HFFc6 (cell line): ENCODE measurements at regions not wholly inside any gene's neighbourhood (a gene's known extent, or its start where the extent isn't known, plus 50 kb on each side); places are given as distances from the start of the nearest gene placed in this dataset.

Experiments used
- DNase-seq: peaks from one replicate; pipeline ENCODE4 v3.0.0-alpha.2; 2018
- H3K27ac Mint-ChIP-seq: 2 replicates; pipeline ENCODE4 v1.8.0; 2020; ENCODE audit warnings: mild to moderate bottlenecking, mixed read lengths
- H3K27me3 Mint-ChIP-seq: 2 replicates; pipeline ENCODE4 v1.8.0; 2021; ENCODE audit warnings: mild to moderate bottlenecking, moderate library complexity, mixed read lengths; ENCODE audit not compliant: insufficient read depth
- H3K36me3 Mint-ChIP-seq: 2 replicates; pipeline ENCODE4 v1.8.0; 2021; ENCODE audit warnings: low read depth, mixed read lengths
- H3K4me1 Mint-ChIP-seq: 2 replicates; pipeline ENCODE4 v1.8.0; 2020; ENCODE audit warnings: low read depth, mixed read lengths
- H3K4me3 Mint-ChIP-seq: 2 replicates; pipeline ENCODE4 v1.8.0; 2020; ENCODE audit warnings: mild to moderate bottlenecking, moderate library complexity, mixed read lengths
- H3K9me3 Mint-ChIP-seq: 2 replicates; pipeline ENCODE4 v1.8.0; 2020; ENCODE audit warnings: mild to moderate bottlenecking, mixed read lengths
- TF ChIP-seq, protein P1 (sequence below): fragments of 200-600 bp; sonication (generic); IDR thresholded peaks from 2 replicates; pipeline ENCODE4 v1.5.0; 2021; ENCODE audit warnings: antibody characterized with exemption, mild to moderate bottlenecking

DNA sequence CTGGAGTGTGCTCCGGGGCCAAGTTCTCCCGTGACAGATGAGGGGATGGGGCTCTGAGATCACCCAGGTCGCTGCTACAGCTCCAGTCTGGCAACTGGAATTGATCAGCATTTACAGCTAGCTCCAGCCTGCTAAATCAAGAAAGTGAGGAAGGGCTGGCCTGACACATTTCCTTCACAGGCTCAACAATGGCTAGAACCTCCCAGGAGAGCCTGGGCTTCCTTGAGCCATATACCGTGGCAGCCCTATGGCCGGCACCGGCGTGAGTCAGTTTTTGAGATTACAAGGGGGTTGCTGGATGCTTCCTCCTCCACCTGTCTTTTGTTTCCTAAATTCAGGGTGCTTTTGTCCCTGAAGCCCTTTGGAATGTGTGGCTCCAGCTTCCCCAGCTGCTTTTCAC is 104.2 kb downstream of the ETS2 start:
- Mint-ChIP-seq H3K27ac (no peak overlapping the region), H3K4me1 (peaks cover 14% of the 10 kb centered on the region), H3K4me3 (no peak overlapping the region), H3K36me3 (no peaks in the 10 kb centered on the region), H3K9me3 (no peaks in the 10 kb centered on the region), H3K27me3 (peaks cover 7% of the 10 kb centered on the region; the same call in 1 of the 2 replicates)
- no peak for DNase-seq
- TF ChIP-seq, protein P1, sequence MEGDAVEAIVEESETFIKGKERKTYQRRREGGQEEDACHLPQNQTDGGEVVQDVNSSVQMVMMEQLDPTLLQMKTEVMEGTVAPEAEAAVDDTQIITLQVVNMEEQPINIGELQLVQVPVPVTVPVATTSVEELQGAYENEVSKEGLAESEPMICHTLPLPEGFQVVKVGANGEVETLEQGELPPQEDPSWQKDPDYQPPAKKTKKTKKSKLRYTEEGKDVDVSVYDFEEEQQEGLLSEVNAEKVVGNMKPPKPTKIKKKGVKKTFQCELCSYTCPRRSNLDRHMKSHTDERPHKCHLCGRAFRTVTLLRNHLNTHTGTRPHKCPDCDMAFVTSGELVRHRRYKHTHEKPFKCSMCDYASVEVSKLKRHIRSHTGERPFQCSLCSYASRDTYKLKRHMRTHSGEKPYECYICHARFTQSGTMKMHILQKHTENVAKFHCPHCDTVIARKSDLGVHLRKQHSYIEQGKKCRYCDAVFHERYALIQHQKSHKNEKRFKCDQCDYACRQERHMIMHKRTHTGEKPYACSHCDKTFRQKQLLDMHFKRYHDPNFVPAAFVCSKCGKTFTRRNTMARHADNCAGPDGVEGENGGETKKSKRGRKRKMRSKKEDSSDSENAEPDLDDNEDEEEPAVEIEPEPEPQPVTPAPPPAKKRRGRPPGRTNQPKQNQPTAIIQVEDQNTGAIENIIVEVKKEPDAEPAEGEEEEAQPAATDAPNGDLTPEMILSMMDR = no peak

DNA sequence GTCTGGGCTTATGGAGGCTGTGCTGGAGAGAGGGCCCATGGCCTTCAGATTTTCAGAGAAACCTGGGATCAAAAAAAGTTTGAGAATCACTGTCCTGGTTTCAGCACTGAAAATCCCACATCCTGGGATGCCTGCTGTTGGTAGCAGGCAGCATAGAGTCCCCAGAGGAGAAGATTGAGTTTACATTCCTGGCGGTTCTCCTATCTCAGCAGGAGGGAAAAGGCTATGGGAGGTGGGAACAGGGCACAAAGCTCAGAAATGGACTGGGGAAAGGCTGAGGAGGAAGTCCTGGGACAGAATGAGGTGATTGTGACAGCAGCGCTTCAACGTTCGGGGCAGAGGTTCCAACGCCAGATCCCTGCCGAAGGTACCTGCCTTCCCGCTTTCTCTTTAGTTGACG is 103.4 kb downstream of the ETS2 start:
- DNase-seq = no peak
- Mint-ChIP-seq H3K36me3 (no peaks in the 10 kb centered on the region), H3K9me3 (no peaks in the 10 kb centered on the region), H3K27ac (no peak overlapping the region), H3K27me3 (peaks cover 7% of the 10 kb centered on the region; the same call in 1 of the 2 replicates), H3K4me1 (peaks cover 14% of the 10 kb centered on the region), H3K4me3 (no peak overlapping the region)
- TF ChIP-seq, protein P1 = no peak

DNA sequence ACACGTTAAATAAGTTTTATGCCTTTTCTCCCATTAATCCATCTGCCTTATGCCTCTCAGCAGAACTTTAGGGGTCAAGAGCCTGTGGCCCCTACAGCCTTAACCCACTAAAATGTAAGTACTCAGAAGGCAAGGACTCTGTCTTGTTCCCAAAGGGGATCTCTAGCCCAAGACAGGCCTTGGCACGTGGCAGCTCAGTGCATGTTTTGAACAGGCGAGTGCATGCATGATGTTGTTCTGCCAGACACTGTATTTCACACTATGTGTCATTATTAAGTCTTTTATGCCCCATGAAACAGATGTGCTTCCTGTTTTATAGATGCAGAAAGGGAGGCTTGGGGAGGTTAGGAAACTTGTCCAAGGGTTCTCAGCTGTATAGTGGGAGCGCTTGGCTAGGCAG is 102.8 kb downstream of the ETS2 start:
- peaks cover 14% of the 10 kb centered on the region for H3K4me1 Mint-ChIP-seq
- no peaks in the 10 kb centered on the region for H3K36me3 Mint-ChIP-seq
- no peak for DNase-seq
- H3K27me3 Mint-ChIP-seq = peaks cover 7% of the 10 kb centered on the region; the same call in 1 of the 2 replicates
- no peaks in the 10 kb centered on the region for H3K9me3 Mint-ChIP-seq
- TF ChIP-seq, protein P1 = no peak
- H3K27ac Mint-ChIP-seq = no peak overlapping the region
- no peak overlapping the region for H3K4me3 Mint-ChIP-seq

DNA sequence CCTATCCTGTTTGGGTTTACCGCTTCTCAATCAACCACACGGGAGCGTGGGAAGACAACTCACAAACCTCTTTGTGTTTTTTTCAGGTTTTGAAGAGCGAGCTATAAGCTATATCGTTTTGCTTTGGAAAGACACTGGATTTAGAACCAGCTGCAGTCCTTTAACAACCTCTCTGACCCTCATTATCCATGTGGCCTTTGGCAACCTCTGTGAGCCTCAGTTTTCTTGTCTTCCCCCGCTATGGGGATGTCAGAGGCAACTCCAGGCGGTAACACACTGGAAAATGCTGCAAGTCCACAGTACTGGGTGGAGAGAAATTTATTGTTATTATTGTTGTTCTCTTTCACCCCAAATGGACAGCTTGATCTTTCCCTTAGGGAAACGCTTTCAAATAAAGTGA is 100.0 kb downstream of the ETS2 start:
- Mint-ChIP-seq H3K4me3 (no peak overlapping the region), H3K9me3 (no peaks in the 10 kb centered on the region), H3K36me3 (no peaks in the 10 kb centered on the region), H3K27me3 (peaks cover 2% of the 10 kb centered on the region; the same call in 1 of the 2 replicates), H3K4me1 (peaks cover 9% of the 10 kb centered on the region), H3K27ac (no peak overlapping the region)
- TF ChIP-seq, protein P1 = no peak
- DNase-seq = no peak

DNA sequence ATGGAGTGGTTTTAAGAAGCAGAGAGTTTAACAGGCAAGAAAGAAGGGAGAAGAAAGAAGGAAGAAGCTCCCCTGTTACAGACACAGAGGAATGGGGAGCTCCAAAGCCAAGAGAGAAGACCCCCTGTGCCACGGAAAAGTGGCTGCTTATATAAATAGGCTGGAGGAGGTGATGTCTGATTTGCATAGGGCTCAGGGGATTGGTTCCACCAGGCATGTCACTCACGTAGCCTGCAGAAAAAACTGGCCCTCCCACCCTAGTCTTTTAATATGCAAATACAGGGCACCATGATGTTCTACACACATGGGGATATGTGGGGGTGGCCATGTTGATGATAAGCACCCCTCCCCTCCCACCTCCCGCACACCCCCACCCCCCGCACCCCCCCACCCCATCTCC is 99.6 kb downstream of the ETS2 start:
- Mint-ChIP-seq H3K9me3 (no peaks in the 10 kb centered on the region), H3K36me3 (no peaks in the 10 kb centered on the region), H3K27ac (no peak overlapping the region), H3K4me3 (no peak overlapping the region), H3K27me3 (peaks cover 2% of the 10 kb centered on the region; the same call in 1 of the 2 replicates), H3K4me1 (peaks cover 9% of the 10 kb centered on the region)
- TF ChIP-seq, protein P1 = no peak
- no peak for DNase-seq

DNA sequence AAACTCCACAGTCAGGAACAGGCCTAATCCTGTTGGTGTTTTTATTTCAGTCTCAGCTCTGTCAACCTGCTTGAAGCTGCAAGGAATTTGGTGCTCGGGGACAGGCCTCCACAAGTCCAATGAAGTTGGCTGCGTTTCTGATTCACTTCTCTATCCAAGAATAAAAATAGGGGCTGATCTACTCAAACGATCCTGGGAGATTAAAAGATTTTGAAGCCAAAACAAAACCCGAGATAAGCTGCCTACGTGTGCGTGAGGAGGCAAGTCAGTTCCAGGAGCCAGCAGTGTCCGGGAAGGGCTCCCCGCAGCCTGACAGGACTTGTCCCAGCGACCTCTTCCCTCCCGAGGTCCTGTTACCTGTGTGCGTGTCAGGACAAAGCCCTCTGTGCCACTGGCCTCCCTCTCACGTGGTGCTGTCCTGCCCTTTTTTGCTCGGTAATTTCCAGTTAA is 98.0 kb downstream of the ETS2 start:
- TF ChIP-seq, protein P1 = no peak
- Mint-ChIP-seq H3K36me3 (no peaks in the 10 kb centered on the region), H3K4me3 (no peak overlapping the region), H3K27ac (no peak overlapping the region), H3K27me3 (peaks cover 2% of the 10 kb centered on the region; the same call in 1 of the 2 replicates), H3K9me3 (no peaks in the 10 kb centered on the region), H3K4me1 (peaks cover 9% of the 10 kb centered on the region)
- DNase-seq = no peak
